SK-N-DZ (cell line): ENCODE measurements at regions not wholly inside any gene's neighbourhood (a gene's known extent, or its start where the extent isn't known, plus 50 kb on each side); places are given as distances from the start of the nearest gene placed in this dataset.

Experiments
- DNase-seq: peaks from one replicate; pipeline ENCODE4 v3.0.0-alpha.2; 2015; ENCODE audit warnings: low spot score

- no peak for DNase-seq
Measured at GRCh38 chr3:13266005-13266404, 154.1 kb downstream of the NUP210 start.

- no peak for DNase-seq
Measured at GRCh38 chr3:13265507-13265906, 154.6 kb downstream of the NUP210 start.

GRCh38 chr3:13265016-13265415, 155.1 kb downstream of the NUP210 start:
- no peak for DNase-seq

- DNase-seq: no peak
Measured at GRCh38 chr3:13264468-13264795, 155.7 kb downstream of the NUP210 start.

GRCh38 chr3:13263770-13264467, 156.2 kb downstream of the NUP210 start:
- no peak for DNase-seq

- DNase-seq: no peak
Measured at GRCh38 chr3:13262493-13263211, 157.5 kb downstream of the NUP210 start.

GRCh38 chr3:13261892-13262291, 158.2 kb downstream of the NUP210 start:
- no peak for DNase-seq

GRCh38 chr3:13261104-13261830, 158.9 kb downstream of the NUP210 start:
- DNase-seq: no peak

- DNase-seq: no peak
Measured at GRCh38 chr3:13260259-13261103, 159.6 kb downstream of the NUP210 start.

GRCh38 chr3:13259831-13260230, 160.3 kb downstream of the NUP210 start:
- DNase-seq: no peak

GRCh38 chr3:13258986-13259514, 161.1 kb downstream of the NUP210 start:
- no peak for DNase-seq

- DNase-seq: no peak
Measured at GRCh38 chr3:13258280-13258679, 161.8 kb downstream of the NUP210 start.

- no peak for DNase-seq
Measured at GRCh38 chr3:13257666-13258065, 162.5 kb downstream of the NUP210 start.

GRCh38 chr3:13256845-13257244, 163.3 kb downstream of the NUP210 start:
- no peak for DNase-seq

GRCh38 chr3:13254028-13254951, 165.8 kb downstream of the NUP210 start:
- no peak for DNase-seq

- DNase-seq: no peak
Measured at GRCh38 chr3:13253208-13253937, 166.7 kb downstream of the NUP210 start.

GRCh38 chr3:13252207-13252606, 167.9 kb downstream of the NUP210 start:
- no peak for DNase-seq

GRCh38 chr3:13251166-13251903, 168.8 kb downstream of the NUP210 start:
- no peak for DNase-seq
